GM20000 (cell line): ENCODE measurements at regions not wholly inside any gene's neighbourhood (a gene's known extent, or its start where the extent isn't known, plus 50 kb on each side); places are given as distances from the start of the nearest gene placed in this dataset.

Source experiments
- DNase-seq: peaks from one replicate; pipeline ENCODE4 v3.0.0; 2012; ENCODE audit warnings: low spot score
- CTCF ChIP-seq: IDR thresholded peaks from 2 replicates; pipeline ENCODE4 v1.5.1; 2012; ENCODE audit warnings: mild to moderate bottlenecking, control low read depth; ENCODE audit errors: extremely low read depth, missing control alignments

DNA sequence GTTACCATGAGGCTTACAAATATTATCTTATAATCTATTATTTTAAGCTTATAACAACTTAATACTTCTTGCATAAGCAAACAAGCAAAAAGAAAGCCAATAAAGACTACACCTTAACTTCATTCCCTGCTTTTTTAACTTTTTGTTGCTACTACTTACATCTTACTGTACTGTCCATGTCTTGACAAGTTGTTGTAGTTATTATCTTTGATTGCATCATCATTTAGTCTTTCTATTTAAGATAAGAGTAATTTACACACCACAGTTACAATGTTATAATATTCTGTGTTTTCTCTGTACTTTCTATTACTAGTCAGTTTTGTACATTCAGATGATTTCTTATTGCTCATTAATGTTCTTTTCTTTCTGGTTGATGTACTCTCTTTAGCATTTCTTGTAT lies 346.6 kb downstream of the SMARCA1 start:
- no peak for TF ChIP-seq CTCF
- no peak for DNase-seq

GRCh38 chrX:129161108-129161507 lies 362.2 kb downstream of the SMARCA1 start:
- no peak for DNase-seq

GRCh38 chrX:129158505-129158904 lies 364.8 kb downstream of the SMARCA1 start:
- no peak for TF ChIP-seq CTCF
- DNase-seq, result no peak

More at GRCh38 chrX:129161108-129161507, 362.2 kb downstream of the SMARCA1 start:
- TF ChIP-seq CTCF, result no peak

- TF ChIP-seq CTCF, result no peak
- DNase-seq, result no peak
These were observed 377.4 kb downstream of the SMARCA1 start for GRCh38 chrX:129145840-129146272.

- TF ChIP-seq CTCF, result no peak
- DNase-seq, result no peak
These were observed 377.9 kb downstream of the SMARCA1 start for GRCh38 chrX:129145385-129145784.

DNA sequence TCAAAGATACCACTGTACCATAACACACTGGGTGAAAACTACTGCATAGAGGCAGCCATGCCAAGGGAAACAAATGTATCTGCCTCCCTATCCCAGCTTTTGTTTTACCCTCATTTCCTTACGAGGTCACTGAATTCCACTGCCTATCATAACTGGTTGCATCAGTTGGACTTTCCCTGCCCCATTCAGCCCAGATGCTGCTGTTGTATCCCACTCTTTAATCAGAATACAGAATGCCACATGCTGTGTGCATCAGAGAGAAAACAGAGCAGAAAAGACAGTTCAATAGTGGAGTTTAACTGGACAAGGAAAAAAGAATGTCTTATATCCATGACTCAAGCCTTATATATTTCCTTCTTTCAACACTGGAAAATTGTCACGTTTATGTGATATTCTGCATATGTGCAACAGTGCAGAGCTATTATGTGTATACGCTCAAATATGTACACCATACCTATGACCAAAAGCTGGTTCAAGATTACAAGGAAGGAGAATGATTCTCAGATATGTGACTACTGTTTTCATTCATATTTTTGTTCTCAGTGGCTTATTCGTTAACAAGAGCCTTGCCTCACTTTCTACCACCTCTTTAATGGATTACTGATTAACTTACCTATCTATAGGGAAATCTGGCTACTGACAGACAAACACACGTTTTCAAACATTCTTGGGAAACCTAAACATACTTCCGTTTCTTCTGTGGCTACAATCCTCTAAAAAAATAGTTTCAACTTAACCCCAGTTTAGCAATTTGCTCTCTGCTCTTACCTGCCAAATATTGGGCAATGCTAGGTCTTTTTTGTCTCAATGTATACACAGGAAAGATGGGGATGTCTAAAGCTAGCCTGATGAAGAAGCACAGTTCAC lies 378.9 kb downstream of the SMARCA1 start:
- no peak for TF ChIP-seq CTCF
- DNase-seq, result no peak

- no peak for DNase-seq
- no peak for TF ChIP-seq CTCF
These were observed 383.3 kb downstream of the SMARCA1 start for GRCh38 chrX:129139837-129140598.
